CD14-positive monocyte (primary cell): ENCODE measurements at regions not wholly inside any gene's neighbourhood (a gene's known extent, or its start where the extent isn't known, plus 50 kb on each side); places are given as distances from the start of the nearest gene placed in this dataset.

Experiments used
- DNase-seq, 3 donors: peaks; one replicate each; pipeline ENCODE4 v3.0.0-alpha.2; 2011 to 2022
- H2AFZ ChIP-seq: 2 replicates; pipeline ENCODE4 v1.6.0; 2012; ENCODE audit warnings: mild to moderate bottlenecking, low read depth, low read length, inconsistent platforms; ENCODE audit not compliant: insufficient read depth, poor library complexity, severe bottlenecking
- H3K27ac ChIP-seq, 2 donors: 1 replicate in 1 of 2; 2 replicates in 1 of 2; pipeline ENCODE4 v1.5.1; 2012 to 2013; ENCODE audit warnings: low read length in 2 of 2, control low read depth in 1 of 2, inconsistent platforms in 1 of 2, low read depth in 1 of 2, mild to moderate bottlenecking in 1 of 2
- H3K27me3 ChIP-seq, 2 donors: one replicate each; pipeline versions ENCODE4 v1.6.0 to v1.6.1; 2011 to 2013; ENCODE audit warnings: low read length in 2 of 2; ENCODE audit not compliant: control insufficient read depth in 2 of 2, insufficient read depth in 2 of 2
- H3K36me3 ChIP-seq, 2 donors: replicated peaks in 1 of 2; 1 replicate in 1 of 2; 2 replicates in 1 of 2; pipeline versions ENCODE4 v1.5.1 to v1.6.1; 2012 to 2013; ENCODE audit warnings: low read length in 2 of 2, control low read depth in 1 of 2, inconsistent platforms in 1 of 2, mild to moderate bottlenecking in 1 of 2; ENCODE audit not compliant: insufficient read depth in 2 of 2, control insufficient read depth in 1 of 2
- H3K4me1 ChIP-seq, 2 donors: 1 replicate in 1 of 2; 2 replicates in 1 of 2; pipeline versions ENCODE4 v1.5.1 to v1.6.1; 2012 to 2013; ENCODE audit warnings: low read length in 2 of 2, control low read depth in 1 of 2, inconsistent platforms in 1 of 2, mild to moderate bottlenecking in 1 of 2, moderate library complexity in 1 of 2; ENCODE audit not compliant: insufficient read depth in 2 of 2, control insufficient read depth in 1 of 2
- H3K4me2 ChIP-seq: replicated peaks from 2 replicates; pipeline ENCODE3; 2012; ENCODE audit warnings: low read length, moderate library complexity, mild to moderate bottlenecking; ENCODE audit not compliant: poor library complexity, severe bottlenecking; ENCODE audit errors: extremely low read depth
- H3K4me3 ChIP-seq, 3 experiments: fragments of 200-600 bp in 1 of 3; sonication (generic) in 1 of 3; replicated peaks in 1 of 3; 1 replicate in 2 of 3; 2 replicates in 1 of 3; pipeline ENCODE4 v1.5.1; 2011 to 2013; ENCODE audit warnings: low read length in 3 of 3, mild to moderate bottlenecking in 3 of 3, control low read depth in 2 of 3, low read depth in 2 of 3, inconsistent platforms in 1 of 3, moderate library complexity in 1 of 3
- H3K79me2 ChIP-seq: 2 replicates; pipeline ENCODE4 v1.6.0; 2012; ENCODE audit warnings: mild to moderate bottlenecking, control low read depth, inconsistent platforms, low read length, moderate library complexity; ENCODE audit not compliant: insufficient read depth
- H3K9ac ChIP-seq: 2 replicates; pipeline ENCODE4 v1.6.0; 2017; ENCODE audit warnings: low read length, mild to moderate bottlenecking; ENCODE audit not compliant: insufficient read depth, poor library complexity, severe bottlenecking
- H3K9me3 ChIP-seq, 2 donors: replicated peaks in 1 of 2; 1 replicate in 1 of 2; 2 replicates in 1 of 2; pipeline versions ENCODE4 v1.5.1 to v1.6.1; 2012 to 2013; ENCODE audit warnings: low read length in 2 of 2, control low read depth in 1 of 2; ENCODE audit not compliant: control insufficient read depth in 1 of 2, insufficient read depth in 1 of 2
- H4K20me1 ChIP-seq: 2 replicates; pipeline ENCODE4 v1.6.0; 2012; ENCODE audit warnings: mild to moderate bottlenecking, low read length, control low read depth, moderate library complexity; ENCODE audit not compliant: insufficient read depth
- H3K27ac Mint-ChIP-seq, 7 donors: one replicate each; pipeline ENCODE4 v1.8.0; 2020; ENCODE audit warnings: mild to moderate bottlenecking in 7 of 7, mixed read lengths in 7 of 7, moderate library complexity in 6 of 7, inconsistent platforms in 2 of 7
- H3K27me3 Mint-ChIP-seq, 3 donors: one replicate each; pipeline ENCODE4 v1.8.0; 2021 to 2022; ENCODE audit warnings: low read depth in 3 of 3, mild to moderate bottlenecking in 3 of 3, mixed read lengths in 3 of 3, moderate library complexity in 3 of 3, inconsistent platforms in 1 of 3
- H3K36me3 Mint-ChIP-seq, 2 donors: one replicate each; pipeline ENCODE4 v1.8.0; 2020; ENCODE audit warnings: mixed read lengths in 2 of 2, inconsistent platforms in 1 of 2, mild to moderate bottlenecking in 1 of 2
- H3K4me1 Mint-ChIP-seq: one replicate; pipeline ENCODE4 v1.8.0; 2020; ENCODE audit warnings: mild to moderate bottlenecking, mixed read lengths
- H3K4me3 Mint-ChIP-seq, 2 donors: one replicate each; pipeline ENCODE4 v1.8.0; 2020; ENCODE audit warnings: mild to moderate bottlenecking in 2 of 2, mixed read lengths in 2 of 2, moderate library complexity in 1 of 2
- H3K9me3 Mint-ChIP-seq, 7 donors: one replicate each; pipeline ENCODE4 v1.8.0; 2020 to 2022; ENCODE audit warnings: mixed read lengths in 7 of 7, mild to moderate bottlenecking in 6 of 7, moderate library complexity in 6 of 7, inconsistent platforms in 2 of 7
- CTCF ChIP-seq: fragments of 200-600 bp; IDR thresholded peaks from one replicate; pipeline ENCODE4 v1.8.0; 2022; ENCODE audit warnings: antibody characterized with exemption, mild to moderate bottlenecking
- WGBS: methylation state at CpG from one replicate; pipeline ENCODE4 v1.1.5; 2013; ENCODE audit warnings: missing lambda C conversion rate; ENCODE audit not compliant: insufficient coverage; 5-methylcytosine and 5-hydroxymethylcytosine counted together
- intact Hi-C, 2 donors: fragments of 100-400 bp; cut with micrococcal nuclease; formaldehyde crosslinking; loops; one replicate each; pipeline versions ENCODE4 v1.15.0 to v1.15.1; 2023

- Histone ChIP-seq H3K79me2 (no peaks in the 10 kb centered on the region), H4K20me1 (no peaks in the 10 kb centered on the region), H2AFZ (no peak overlapping the region), H3K4me3 (no peak overlapping the region), H3K4me1 (no peaks in the 10 kb centered on the region), H3K36me3 (no peaks in the 10 kb centered on the region), H3K9ac (no peak overlapping the region), H3K4me2 (no peak overlapping the region), H3K9me3 (peaks cover 0 to 3% of the 10 kb centered on the region in 2 donors), H3K27me3 (no peaks in the 10 kb centered on the region), H3K27ac (no peak overlapping the region)
- no peak overlapping the region for H3K27ac Mint-ChIP-seq
- H3K4me3 Mint-ChIP-seq: no peak overlapping the region
- no peak for DNase-seq
- no peaks in the 10 kb centered on the region for H3K36me3 Mint-ChIP-seq
- peaks cover 4% of the 10 kb centered on the region for H3K4me1 Mint-ChIP-seq
- WGBS: 100% methylated on average over 1 of the region's 3 CpGs
- peaks cover 1 to 7% (median 5%) of the 10 kb centered on the region in 7 donors for H3K9me3 Mint-ChIP-seq
- intact Hi-C loops: loop anchor here (1.0 to 10.0 kb wide), 2 partner anchors 188 kb away; no protein-coding TSS in a partner anchor
- H3K27me3 Mint-ChIP-seq: peaks cover 0 to 4% (median 0%) of the 10 kb centered on the region in 3 donors
- no peak for TF ChIP-seq CTCF
These were observed 62.3 kb upstream of the CTIF start for GRCh38 chr18:48476550-48476917.

- Mint-ChIP-seq H3K27ac (no peak overlapping the region), H3K4me1 (peaks cover under 1% of the 10 kb centered on the region), H3K27me3 (peaks cover 0 to 8% (median 0%) of the 10 kb centered on the region in 3 donors), H3K9me3 (peaks cover 1 to 7% (median 5%) of the 10 kb centered on the region in 7 donors), H3K36me3 (no peaks in the 10 kb centered on the region), H3K4me3 (no peak overlapping the region)
- Histone ChIP-seq H3K4me2 (no peak overlapping the region), H4K20me1 (no peaks in the 10 kb centered on the region), H3K4me3 (no peak overlapping the region), H3K4me1 (no peaks in the 10 kb centered on the region), H3K27ac (no peak overlapping the region), H3K9me3 (peaks cover 0 to 3% of the 10 kb centered on the region in 2 donors), H2AFZ (no peak overlapping the region), H3K27me3 (no peaks in the 10 kb centered on the region), H3K79me2 (no peaks in the 10 kb centered on the region), H3K36me3 (no peaks in the 10 kb centered on the region), H3K9ac (no peak overlapping the region)
- DNase-seq: peak; percentile 25 to 44 (median 41)
- WGBS: 64% methylated on average over 6 of the region's 8 CpGs
- intact Hi-C loops: loop anchor here (1.0 to 10.0 kb wide), 2 partner anchors 188 to 189 kb away; no protein-coding TSS in a partner anchor
- peak; percentile 76 for TF ChIP-seq CTCF
These were observed 62.9 kb upstream of the CTIF start for GRCh38 chr18:48475635-48476549.
